ENCODE measurements at regions not wholly inside any gene's neighbourhood (a gene's known extent, or its start where the extent isn't known, plus 50 kb on each side); places are given as distances from the start of the nearest gene placed in this dataset.
"Not testable (repeated sequence)": the region's sequence is repeated elsewhere in the genome, so short reads cannot be mapped to it uniquely, and the experiment has no call there.

- Histone ChIP-seq H3K36me3 (no peaks in the 10 kb centered on the region), H3K27me3 (no peaks in the 10 kb centered on the region), H3K4me3 (no peak overlapping the region), H3K4me1 (no peaks in the 10 kb centered on the region), H3K9me3 (no peaks in the 10 kb centered on the region), H3K27ac (no peak overlapping the region)
- intact Hi-C loops (cut with DNase I), result no loop called here
- TF ChIP-seq CTCF (IDR thresholded peaks at IDR 0.05) (no peak), POLR2AphosphoS5 (IDR thresholded peaks at IDR 0.05) (no peak), POLR2A (IDR thresholded peaks at IDR 0.05) (no peak), EP300 (IDR thresholded peaks at IDR 0.05) (no peak)
- DNase-seq, result no peak
- 65 to 81% methylated on average over 6 of the region's 6 CpGs for WGBS, 2 donors
Observed at GRCh38 chr3:130569461-130570365, 52.7 kb downstream of the COL6A6 start.

- Histone ChIP-seq H3K36me3 (no peaks in the 10 kb centered on the region), H3K4me3 (no peak overlapping the region), H3K4me1 (no peaks in the 10 kb centered on the region), H3K27ac (no peak overlapping the region), H3K9me3 (no peaks in the 10 kb centered on the region), H3K27me3 (no peaks in the 10 kb centered on the region)
- WGBS, 2 donors, result 79 to 80% methylated on average over 2 of the region's 2 CpGs
- TF ChIP-seq POLR2A (IDR thresholded peaks at IDR 0.05), result no peak
- TF ChIP-seq POLR2AphosphoS5 (IDR thresholded peaks at IDR 0.05), result no peak
- no peak for TF ChIP-seq CTCF (IDR thresholded peaks at IDR 0.05)
- no peak for TF ChIP-seq EP300 (IDR thresholded peaks at IDR 0.05)
- intact Hi-C loops (cut with DNase I), result no loop called here
- no peak for DNase-seq
Observed at GRCh38 chr3:130572769-130573168, 55.8 kb downstream of the COL6A6 start.

- 76 to 79% methylated on average over 3 of the region's 3 CpGs for WGBS, 2 donors
- Histone ChIP-seq H3K4me1 (no peaks in the 10 kb centered on the region), H3K36me3 (no peaks in the 10 kb centered on the region), H3K27me3 (no peaks in the 10 kb centered on the region), H3K4me3 (no peak overlapping the region), H3K9me3 (no peaks in the 10 kb centered on the region), H3K27ac (no peak overlapping the region)
- intact Hi-C loops (cut with DNase I), result no loop called here
- TF ChIP-seq POLR2A (IDR thresholded peaks at IDR 0.05) (no peak), EP300 (IDR thresholded peaks at IDR 0.05) (no peak), CTCF (IDR thresholded peaks at IDR 0.05) (no peak), POLR2AphosphoS5 (IDR thresholded peaks at IDR 0.05) (no peak)
- DNase-seq, result no peak
Observed at GRCh38 chr3:130576375-130577266, 59.6 kb downstream of the COL6A6 start.

GRCh38 chr3:130582457-130583153, 65.6 kb downstream of the COL6A6 start:
- DNase-seq, result no peak
- H3K9me3 ChIP-seq, result no peaks in the 10 kb centered on the region
- H3K4me3 ChIP-seq, result no peak overlapping the region
- H3K27ac ChIP-seq, result no peak overlapping the region
- intact Hi-C loops (cut with DNase I), result no loop called here
- no peaks in the 10 kb centered on the region for H3K4me1 ChIP-seq
- TF ChIP-seq POLR2A (IDR thresholded peaks at IDR 0.05) (no peak), EP300 (IDR thresholded peaks at IDR 0.05) (no peak), POLR2AphosphoS5 (IDR thresholded peaks at IDR 0.05) (no peak), CTCF (IDR thresholded peaks at IDR 0.05) (no peak)
- no peaks in the 10 kb centered on the region for H3K36me3 ChIP-seq
- H3K27me3 ChIP-seq, result no peaks in the 10 kb centered on the region

- H3K4me1 ChIP-seq; H3K36me3 ChIP-seq; H3K9me3 ChIP-seq; intact Hi-C loops (cut with DNase I); DNase-seq; H3K27me3 ChIP-seq; H3K4me3 ChIP-seq; H3K27ac ChIP-seq: not testable (repeated sequence)
- 58 to 74% methylated on average over 1 of the region's 1 CpG for WGBS, 2 donors
Observed at GRCh38 chr3:130594749-130595148, 77.8 kb downstream of the COL6A6 start.
